GM12874 (cell line): ENCODE measurements at regions not wholly inside any gene's neighbourhood (a gene's known extent, or its start where the extent isn't known, plus 50 kb on each side); places are given as distances from the start of the nearest gene placed in this dataset.

Experiments
- TF ChIP-seq, protein P1 (sequence below): IDR thresholded peaks from 2 replicates; pipeline ENCODE4 v1.5.1; 2011; ENCODE audit warnings: low read depth, mild to moderate bottlenecking, control low read depth, low read length, moderate library complexity; ENCODE audit not compliant: insufficient read depth

- TF ChIP-seq, protein P1, sequence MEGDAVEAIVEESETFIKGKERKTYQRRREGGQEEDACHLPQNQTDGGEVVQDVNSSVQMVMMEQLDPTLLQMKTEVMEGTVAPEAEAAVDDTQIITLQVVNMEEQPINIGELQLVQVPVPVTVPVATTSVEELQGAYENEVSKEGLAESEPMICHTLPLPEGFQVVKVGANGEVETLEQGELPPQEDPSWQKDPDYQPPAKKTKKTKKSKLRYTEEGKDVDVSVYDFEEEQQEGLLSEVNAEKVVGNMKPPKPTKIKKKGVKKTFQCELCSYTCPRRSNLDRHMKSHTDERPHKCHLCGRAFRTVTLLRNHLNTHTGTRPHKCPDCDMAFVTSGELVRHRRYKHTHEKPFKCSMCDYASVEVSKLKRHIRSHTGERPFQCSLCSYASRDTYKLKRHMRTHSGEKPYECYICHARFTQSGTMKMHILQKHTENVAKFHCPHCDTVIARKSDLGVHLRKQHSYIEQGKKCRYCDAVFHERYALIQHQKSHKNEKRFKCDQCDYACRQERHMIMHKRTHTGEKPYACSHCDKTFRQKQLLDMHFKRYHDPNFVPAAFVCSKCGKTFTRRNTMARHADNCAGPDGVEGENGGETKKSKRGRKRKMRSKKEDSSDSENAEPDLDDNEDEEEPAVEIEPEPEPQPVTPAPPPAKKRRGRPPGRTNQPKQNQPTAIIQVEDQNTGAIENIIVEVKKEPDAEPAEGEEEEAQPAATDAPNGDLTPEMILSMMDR: no peak
These were observed 320.1 kb upstream of the THBS1 start for GRCh38 chr15:39260791-39261190.

- TF ChIP-seq, protein P1: no peak
These were observed 315.6 kb upstream of the THBS1 start for GRCh38 chr15:39265261-39265660.

DNA sequence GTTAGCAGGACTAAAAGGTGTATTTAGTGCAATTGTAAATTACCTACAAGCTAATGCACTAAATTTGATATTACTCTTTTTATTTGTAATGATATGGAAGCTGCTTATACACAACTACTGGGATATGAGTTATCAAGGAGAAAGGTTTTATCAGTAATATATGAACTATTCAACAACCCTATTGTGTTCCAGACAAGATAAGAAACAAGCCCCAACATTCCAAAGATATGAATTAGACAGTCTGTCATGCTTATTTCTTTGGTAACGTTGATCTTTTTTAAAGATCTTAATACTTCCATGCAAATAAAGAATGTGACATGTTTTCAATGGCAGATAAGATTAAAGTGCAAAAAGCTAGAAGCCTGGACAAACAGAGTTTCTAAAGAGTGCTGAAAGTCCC lies 314.0 kb upstream of the THBS1 start:
- TF ChIP-seq, protein P1: no peak

DNA sequence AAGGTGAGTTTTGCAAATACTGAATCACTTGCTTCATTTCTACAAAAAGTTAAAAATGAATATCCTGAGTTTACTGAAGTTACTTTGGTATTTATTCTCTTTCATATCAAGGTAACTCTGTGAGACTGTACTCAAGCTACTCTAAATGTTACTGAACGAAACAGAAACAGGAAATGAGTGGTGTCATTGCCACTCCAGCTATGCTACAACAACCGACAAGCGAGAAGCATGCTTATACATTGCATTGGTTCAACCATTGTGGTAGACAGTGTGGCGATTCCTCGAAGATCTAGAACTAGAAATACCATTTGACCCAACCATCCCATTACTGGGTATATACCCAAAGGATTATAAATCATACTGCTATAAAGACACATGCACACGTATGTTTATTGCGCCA lies 313.2 kb upstream of the THBS1 start:
- TF ChIP-seq, protein P1: no peak

GRCh38 chr15:39269352-39269751 lies 311.5 kb upstream of the THBS1 start:
- TF ChIP-seq, protein P1: no peak

DNA sequence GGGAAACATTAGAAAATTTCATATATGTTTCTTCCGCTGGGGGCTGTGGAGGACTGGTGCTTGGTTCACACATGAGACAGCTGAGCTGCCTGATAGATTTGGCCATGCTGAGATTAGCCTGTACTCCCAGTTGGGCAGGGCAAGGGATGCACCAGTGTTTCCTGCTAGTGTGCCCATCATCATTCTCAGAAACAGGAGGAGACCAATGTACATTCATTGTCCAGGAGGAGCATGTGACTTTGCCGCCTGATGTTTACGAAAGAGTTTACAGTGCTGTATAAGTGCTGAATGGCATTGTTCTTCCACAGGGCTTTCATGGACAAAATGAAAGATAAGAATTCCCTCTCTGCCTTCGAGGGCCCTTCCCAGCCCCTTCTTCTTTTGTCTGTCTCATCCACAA lies 311.1 kb upstream of the THBS1 start:
- TF ChIP-seq, protein P1: no peak

DNA sequence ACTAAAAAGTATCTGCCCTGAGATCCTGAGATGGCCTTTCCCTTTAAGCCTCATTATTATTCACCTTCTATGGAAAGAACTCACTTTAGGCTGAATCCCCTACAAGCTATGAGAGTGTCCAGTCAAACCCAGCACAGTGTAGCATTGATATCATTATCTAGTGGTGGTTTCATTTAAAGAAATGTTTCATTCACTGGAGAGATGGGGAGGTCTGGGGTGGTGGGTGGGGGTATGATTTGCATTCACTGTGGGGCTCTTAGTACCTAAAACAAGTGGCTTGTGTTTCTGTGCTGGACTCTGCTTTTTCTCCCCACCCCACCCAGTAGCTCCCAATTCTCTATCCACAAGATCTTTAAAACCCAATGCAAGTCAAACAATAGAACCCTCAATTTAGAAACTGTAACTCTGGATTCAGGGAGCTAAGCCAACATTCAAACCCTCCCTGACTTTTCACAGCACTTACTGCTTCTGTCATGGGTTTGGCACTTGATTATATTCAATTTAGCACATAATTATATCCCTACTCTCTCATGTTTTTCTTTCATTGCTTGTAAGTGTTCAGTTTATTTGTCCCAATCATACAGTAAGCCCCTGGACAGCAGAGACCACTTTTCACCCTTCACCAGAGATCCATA lies 310.5 kb upstream of the THBS1 start:
- TF ChIP-seq, protein P1: no peak
